Calu3 (cell line): ENCODE measurements at regions not wholly inside any gene's neighbourhood (a gene's known extent, or its start where the extent isn't known, plus 50 kb on each side); places are given as distances from the start of the nearest gene placed in this dataset.

Source experiments
- BruUV-seq: library from RNA; stranded (reverse); fragments of 400-500 nt; replicated peaks from 2 replicates; lab custom pipeline; 2021; lab: Mats Ljungman, UMichigan
- CTCF ChIA-PET: fragments of 300-600 bp; sonication (Branson Sonifier 250); formaldehyde crosslinking; loops from one replicate; lab custom pipeline; 2022; ENCODE audit warnings: antibody characterized with exemption; lab: Charles Lee
- DNase-seq: peaks from one replicate; pipeline ENCODE4 v3.0.0; 2022
- H3K27ac Mint-ChIP-seq: one replicate; pipeline ENCODE4 v1.8.0; 2022; ENCODE audit warnings: mixed read lengths; ENCODE audit not compliant: unreplicated experiment
- H3K27me3 Mint-ChIP-seq: one replicate; pipeline ENCODE4 v1.8.0; 2022; ENCODE audit warnings: mixed read lengths; ENCODE audit not compliant: unreplicated experiment
- H3K36me3 Mint-ChIP-seq: one replicate; pipeline ENCODE4 v1.8.0; 2022; ENCODE audit warnings: mild to moderate bottlenecking, moderate library complexity, mixed read lengths; ENCODE audit not compliant: insufficient read depth, unreplicated experiment
- H3K4me1 Mint-ChIP-seq: one replicate; pipeline ENCODE4 v1.8.0; 2022; ENCODE audit warnings: mild to moderate bottlenecking, low read depth, mixed read lengths; ENCODE audit not compliant: unreplicated experiment
- H3K4me3 Mint-ChIP-seq: one replicate; pipeline ENCODE4 v1.8.0; 2022; ENCODE audit warnings: mild to moderate bottlenecking, low read depth, moderate library complexity, mixed read lengths; ENCODE audit not compliant: unreplicated experiment
- H3K9me3 Mint-ChIP-seq: one replicate; pipeline ENCODE4 v1.8.0; 2022; ENCODE audit warnings: low read depth, mixed read lengths; ENCODE audit not compliant: unreplicated experiment
- intact Hi-C: fragments of 100-400 bp; cut with micrococcal nuclease; formaldehyde crosslinking; loops from one replicate; pipeline ENCODE4 v1.10.0; 2022; ENCODE audit not compliant: unreplicated experiment
- TF ChIP-seq, protein P1 (sequence below): fragments of 200-600 bp; IDR thresholded peaks from one replicate; pipeline ENCODE4 v1.8.0; 2022; ENCODE audit warnings: antibody characterized with exemption; ENCODE audit not compliant: unreplicated experiment

DNA sequence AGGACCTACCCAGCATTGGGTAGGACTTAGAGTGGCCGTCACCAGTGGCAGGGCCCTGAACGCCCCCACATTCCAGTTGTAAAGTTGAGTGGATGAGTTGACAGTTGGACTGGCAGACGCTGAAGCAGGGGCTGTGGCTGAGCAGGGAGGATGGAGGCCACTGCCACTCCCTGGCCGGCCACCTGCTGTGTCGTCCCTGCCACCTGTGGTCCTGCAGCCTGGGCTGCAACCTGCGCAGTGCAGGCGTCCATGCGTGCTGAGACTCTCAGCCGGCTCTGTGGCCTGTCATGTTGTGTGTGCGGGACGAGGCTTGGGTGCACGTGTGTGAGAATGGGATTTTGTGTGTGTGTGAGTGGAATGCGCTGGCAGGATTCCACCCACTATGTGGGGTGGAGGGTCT lies 80.8 kb downstream of the SCGB2B2 start:
- Mint-ChIP-seq H3K4me3 (no peak overlapping the region), H3K9me3 (no peaks in the 10 kb centered on the region), H3K27ac (no peak overlapping the region), H3K27me3 (peaks cover 30% of the 10 kb centered on the region), H3K36me3 (no peaks in the 10 kb centered on the region), H3K4me1 (no peaks in the 10 kb centered on the region)
- CTCF ChIA-PET, result no interaction called here
- BruUV-seq, result no TSS peak
- DNase-seq, result no peak
- TF ChIP-seq, protein P1, sequence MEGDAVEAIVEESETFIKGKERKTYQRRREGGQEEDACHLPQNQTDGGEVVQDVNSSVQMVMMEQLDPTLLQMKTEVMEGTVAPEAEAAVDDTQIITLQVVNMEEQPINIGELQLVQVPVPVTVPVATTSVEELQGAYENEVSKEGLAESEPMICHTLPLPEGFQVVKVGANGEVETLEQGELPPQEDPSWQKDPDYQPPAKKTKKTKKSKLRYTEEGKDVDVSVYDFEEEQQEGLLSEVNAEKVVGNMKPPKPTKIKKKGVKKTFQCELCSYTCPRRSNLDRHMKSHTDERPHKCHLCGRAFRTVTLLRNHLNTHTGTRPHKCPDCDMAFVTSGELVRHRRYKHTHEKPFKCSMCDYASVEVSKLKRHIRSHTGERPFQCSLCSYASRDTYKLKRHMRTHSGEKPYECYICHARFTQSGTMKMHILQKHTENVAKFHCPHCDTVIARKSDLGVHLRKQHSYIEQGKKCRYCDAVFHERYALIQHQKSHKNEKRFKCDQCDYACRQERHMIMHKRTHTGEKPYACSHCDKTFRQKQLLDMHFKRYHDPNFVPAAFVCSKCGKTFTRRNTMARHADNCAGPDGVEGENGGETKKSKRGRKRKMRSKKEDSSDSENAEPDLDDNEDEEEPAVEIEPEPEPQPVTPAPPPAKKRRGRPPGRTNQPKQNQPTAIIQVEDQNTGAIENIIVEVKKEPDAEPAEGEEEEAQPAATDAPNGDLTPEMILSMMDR, result no peak
- intact Hi-C loops, result no loop called here

- Mint-ChIP-seq H3K4me1 (no peaks in the 10 kb centered on the region), H3K4me3 (no peak overlapping the region), H3K36me3 (no peaks in the 10 kb centered on the region), H3K27me3 (peaks cover 34% of the 10 kb centered on the region), H3K9me3 (no peaks in the 10 kb centered on the region), H3K27ac (no peak overlapping the region)
- intact Hi-C loops, result no loop called here
- TF ChIP-seq, protein P1, result no peak
- BruUV-seq, result no TSS peak
- no peak for DNase-seq
- CTCF ChIA-PET, result no interaction called here
Measured at GRCh38 chr19:34595683-34596082, 81.3 kb downstream of the SCGB2B2 start.

DNA sequence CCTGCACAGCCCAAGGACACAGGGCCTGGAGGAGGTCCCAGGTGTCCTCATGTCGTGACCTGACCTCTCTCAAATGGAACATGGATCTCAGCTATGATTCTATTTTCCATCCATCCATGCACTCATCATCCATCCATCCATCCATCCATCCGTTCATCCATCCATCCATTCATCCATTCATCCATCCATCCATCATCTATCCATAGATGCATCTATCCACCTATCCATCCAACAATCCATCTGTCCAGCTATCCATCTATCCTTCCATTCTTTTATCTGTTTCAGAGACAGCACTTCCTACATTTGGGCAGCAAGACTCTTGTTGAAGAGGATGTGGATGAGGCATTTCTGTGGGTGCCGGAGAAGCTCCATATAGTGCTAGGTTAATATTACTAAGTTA lies 86.7 kb downstream of the SCGB2B2 start:
- intact Hi-C loops, result no loop called here
- BruUV-seq, result no TSS peak
- TF ChIP-seq, protein P1, result no peak

DNA sequence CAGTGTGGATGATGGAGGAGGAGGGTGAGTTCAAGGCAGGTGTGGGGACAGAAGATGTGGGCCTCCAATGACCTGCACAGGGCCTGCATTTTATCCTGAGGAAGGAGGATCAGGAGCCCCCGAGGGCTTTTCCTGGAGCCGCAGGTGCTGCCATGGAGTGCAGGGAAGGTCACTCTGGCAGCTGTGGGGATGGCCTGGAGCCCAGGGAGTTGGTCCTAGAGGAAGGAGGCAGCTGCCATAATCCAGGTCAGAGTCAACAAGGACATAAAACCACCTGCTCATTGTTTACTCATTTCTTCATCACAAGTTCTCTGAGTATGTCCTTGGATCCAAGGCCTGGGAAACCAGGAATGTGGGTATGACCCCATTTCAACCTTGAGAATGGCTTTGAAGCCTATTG lies 87.2 kb downstream of the SCGB2B2 start:
- DNase-seq, result no peak
- CTCF ChIA-PET, result no interaction called here
- H3K4me1 Mint-ChIP-seq, result peaks cover 6% of the 10 kb centered on the region
- TF ChIP-seq, protein P1, result no peak
- no peak overlapping the region for H3K27ac Mint-ChIP-seq
- peaks cover 41% of the 10 kb centered on the region for H3K27me3 Mint-ChIP-seq
- no peaks in the 10 kb centered on the region for H3K36me3 Mint-ChIP-seq
- H3K4me3 Mint-ChIP-seq, result no peak overlapping the region
- intact Hi-C loops, result no loop called here
- H3K9me3 Mint-ChIP-seq, result peaks cover 5% of the 10 kb centered on the region
- BruUV-seq, result no TSS peak

More for the DNA sequence above, 86.7 kb downstream of the SCGB2B2 start:
- no peak for DNase-seq
- peaks cover 5% of the 10 kb centered on the region for H3K9me3 Mint-ChIP-seq
- H3K27ac Mint-ChIP-seq, result no peak overlapping the region
- H3K4me3 Mint-ChIP-seq, result no peak overlapping the region
- CTCF ChIA-PET, result no interaction called here
- H3K4me1 Mint-ChIP-seq, result peaks cover 6% of the 10 kb centered on the region
- H3K36me3 Mint-ChIP-seq, result no peaks in the 10 kb centered on the region
- H3K27me3 Mint-ChIP-seq, result peaks cover 37% of the 10 kb centered on the region
